NCI-H1105 treated with DMSO at 0.1 percent for 48 hours (cell line): ENCODE measurements at regions not wholly inside any gene's neighbourhood (a gene's known extent, or its start where the extent isn't known, plus 50 kb on each side); places are given as distances from the start of the nearest gene placed in this dataset.

Experiments
- DNase-seq: peaks from one replicate; lab custom pipeline; 2025; lab: John Stamatoyannopoulos, UW

- DNase-seq = no peak
Measured at GRCh38 chr2:8575038-8575833, 106.6 kb upstream of the ID2 start.

- DNase-seq = no peak
Measured at GRCh38 chr2:8575834-8576423, 105.9 kb upstream of the ID2 start.

- DNase-seq = no peak
Measured at GRCh38 chr2:8576525-8577167, 105.2 kb upstream of the ID2 start.

GRCh38 chr2:8577573-8577972, 104.3 kb upstream of the ID2 start:
- no peak for DNase-seq

- DNase-seq = no peak
Measured at GRCh38 chr2:8578335-8579244, 103.3 kb upstream of the ID2 start.

- no peak for DNase-seq
Measured at GRCh38 chr2:8579485-8580085, 102.3 kb upstream of the ID2 start.

GRCh38 chr2:8580316-8581233, 101.3 kb upstream of the ID2 start:
- no peak for DNase-seq

GRCh38 chr2:8581234-8581561, 100.7 kb upstream of the ID2 start:
- no peak for DNase-seq

GRCh38 chr2:8581601-8582041, 100.2 kb upstream of the ID2 start:
- DNase-seq = no peak

GRCh38 chr2:8582191-8582590, 99.7 kb upstream of the ID2 start:
- DNase-seq = no peak

- DNase-seq = no peak
Measured at GRCh38 chr2:8582651-8583399, 99.0 kb upstream of the ID2 start.

GRCh38 chr2:8583400-8584173, 98.3 kb upstream of the ID2 start:
- no peak for DNase-seq

- DNase-seq = no peak
Measured at GRCh38 chr2:8584174-8585066, 97.4 kb upstream of the ID2 start.

- no peak for DNase-seq
Measured at GRCh38 chr2:8586457-8587051, 95.3 kb upstream of the ID2 start.

- DNase-seq = no peak
Measured at GRCh38 chr2:8587251-8587791, 94.5 kb upstream of the ID2 start.

GRCh38 chr2:8587920-8588830, 93.7 kb upstream of the ID2 start:
- no peak for DNase-seq

GRCh38 chr2:8588831-8589191, 93.0 kb upstream of the ID2 start:
- no peak for DNase-seq
